ENCODE measurements at regions not wholly inside any gene's neighbourhood (a gene's known extent, or its start where the extent isn't known, plus 50 kb on each side); places are given as distances from the start of the nearest gene placed in this dataset.

DNA sequence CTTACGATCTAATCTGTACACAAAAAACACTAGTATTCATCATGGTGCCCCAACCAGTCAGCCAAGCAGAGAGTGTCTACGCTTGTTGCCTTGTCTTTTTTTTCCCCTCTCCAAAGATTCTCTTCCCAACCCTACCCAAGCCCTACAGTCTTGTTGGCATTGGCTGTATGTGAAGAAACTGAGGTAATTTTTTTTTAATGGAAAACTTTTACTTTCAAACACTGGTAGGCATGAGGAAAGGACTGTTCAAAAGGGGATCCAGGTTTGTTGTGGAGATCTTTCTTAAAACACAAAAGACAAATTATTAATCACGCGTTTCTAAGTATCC is 89.2 kb upstream of the PRSS16 start:
- no peak for ATAC-seq (ENCODE audit: low FRiP score)
- no peak for DNase-seq (ENCODE audit: low spot score)
- TF ChIP-seq, protein P1, sequence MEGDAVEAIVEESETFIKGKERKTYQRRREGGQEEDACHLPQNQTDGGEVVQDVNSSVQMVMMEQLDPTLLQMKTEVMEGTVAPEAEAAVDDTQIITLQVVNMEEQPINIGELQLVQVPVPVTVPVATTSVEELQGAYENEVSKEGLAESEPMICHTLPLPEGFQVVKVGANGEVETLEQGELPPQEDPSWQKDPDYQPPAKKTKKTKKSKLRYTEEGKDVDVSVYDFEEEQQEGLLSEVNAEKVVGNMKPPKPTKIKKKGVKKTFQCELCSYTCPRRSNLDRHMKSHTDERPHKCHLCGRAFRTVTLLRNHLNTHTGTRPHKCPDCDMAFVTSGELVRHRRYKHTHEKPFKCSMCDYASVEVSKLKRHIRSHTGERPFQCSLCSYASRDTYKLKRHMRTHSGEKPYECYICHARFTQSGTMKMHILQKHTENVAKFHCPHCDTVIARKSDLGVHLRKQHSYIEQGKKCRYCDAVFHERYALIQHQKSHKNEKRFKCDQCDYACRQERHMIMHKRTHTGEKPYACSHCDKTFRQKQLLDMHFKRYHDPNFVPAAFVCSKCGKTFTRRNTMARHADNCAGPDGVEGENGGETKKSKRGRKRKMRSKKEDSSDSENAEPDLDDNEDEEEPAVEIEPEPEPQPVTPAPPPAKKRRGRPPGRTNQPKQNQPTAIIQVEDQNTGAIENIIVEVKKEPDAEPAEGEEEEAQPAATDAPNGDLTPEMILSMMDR (IDR thresholded peaks at IDR 0.05): no peak

DNA sequence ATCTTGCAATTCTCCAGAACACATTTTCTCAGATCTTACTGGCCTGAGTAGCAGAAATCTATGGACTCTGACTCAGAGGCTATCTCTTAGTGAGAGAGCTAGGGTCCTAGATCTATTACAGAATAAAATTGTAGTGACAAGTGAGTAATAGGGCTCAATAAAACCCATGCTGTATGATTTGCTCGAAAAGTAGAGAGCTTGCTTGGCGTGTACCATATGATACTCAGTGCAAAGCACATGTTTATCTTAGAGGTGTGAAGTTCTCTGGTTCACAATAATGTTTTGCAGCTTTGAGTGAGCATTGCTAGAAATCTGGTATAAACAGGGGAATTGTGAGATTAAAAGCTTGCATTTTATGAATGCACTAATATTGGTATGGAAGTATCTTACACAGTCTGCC is 87.8 kb upstream of the PRSS16 start:
- ATAC-seq (ENCODE audit: low FRiP score): no peak

DNA sequence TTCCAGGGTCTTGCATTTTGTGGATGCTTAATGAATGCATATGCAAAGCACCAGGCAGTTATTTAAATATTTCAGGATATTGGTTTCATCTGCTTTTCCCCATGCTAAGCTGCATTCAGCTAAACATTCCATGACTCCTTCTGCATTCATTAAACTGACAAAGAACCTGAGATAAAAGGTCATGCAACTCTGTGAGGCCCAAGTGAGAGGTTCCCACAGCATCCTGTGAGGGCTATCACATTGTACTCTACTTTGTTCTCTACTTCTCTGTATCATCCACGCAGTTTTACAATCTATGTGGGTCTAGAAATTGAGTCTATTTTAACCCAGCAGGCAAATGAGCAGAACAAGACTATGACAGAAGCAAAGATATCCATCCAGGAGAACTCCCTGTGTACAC is 86.4 kb upstream of the PRSS16 start:
- ATAC-seq (ENCODE audit: low FRiP score) (no peak), DNase-seq (ENCODE audit: low spot score) (no peak)
- TF ChIP-seq, protein P1 (IDR thresholded peaks at IDR 0.05): no peak

More for the DNA sequence above, 87.8 kb upstream of the PRSS16 start:
- no peak for DNase-seq (ENCODE audit: low spot score)
- TF ChIP-seq, protein P1 (IDR thresholded peaks at IDR 0.05): no peak

DNA sequence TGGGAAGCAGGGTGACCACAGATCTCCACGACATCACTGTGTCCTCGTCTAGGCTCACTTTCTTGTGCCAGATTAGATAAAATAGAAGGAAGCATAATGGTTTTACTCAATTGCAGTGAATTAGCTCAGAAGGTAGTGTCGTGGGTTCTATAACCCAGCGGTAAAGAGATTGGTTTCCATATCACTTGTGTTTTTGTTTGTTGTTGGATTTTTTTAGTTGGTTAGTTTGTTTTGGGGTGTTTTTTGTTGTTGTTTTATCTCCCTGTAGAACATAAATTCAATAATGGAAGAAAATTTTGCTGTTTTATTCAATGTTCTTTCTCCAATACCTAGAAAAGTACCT is 85.9 kb upstream of the PRSS16 start:
- ATAC-seq (ENCODE audit: low FRiP score): no peak
- no peak for DNase-seq (ENCODE audit: low spot score)
- TF ChIP-seq, protein P1 (IDR thresholded peaks at IDR 0.05): no peak

DNA sequence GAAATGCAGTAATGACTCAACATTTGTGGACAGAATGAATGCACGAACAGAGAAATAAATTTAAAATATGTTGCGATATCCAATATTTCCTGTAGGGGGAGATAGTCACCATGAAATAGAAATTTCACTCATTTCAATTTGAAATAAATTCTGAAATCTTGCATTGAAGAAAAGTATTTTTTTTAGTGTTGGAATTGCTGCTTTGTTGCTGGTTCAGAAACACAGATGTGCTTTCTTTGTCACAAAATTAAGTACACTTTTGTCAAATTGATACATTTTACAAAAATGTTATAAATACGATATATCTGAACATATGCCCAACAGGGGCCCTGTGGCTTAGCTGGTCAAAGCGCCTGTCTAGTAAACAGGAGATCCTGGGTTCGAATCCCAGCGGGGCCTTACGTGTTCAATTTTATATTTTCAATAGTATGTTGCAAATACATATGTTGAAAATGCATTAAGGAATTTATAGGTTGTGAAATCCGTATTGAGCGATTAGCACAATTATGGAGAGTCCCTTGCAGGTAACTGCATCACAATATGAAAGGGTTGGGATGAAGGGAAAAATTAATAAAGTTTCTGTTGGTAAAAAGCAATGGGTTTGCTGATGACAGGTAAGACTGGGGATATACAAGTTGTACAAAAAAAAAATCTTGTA is 85.4 kb upstream of the PRSS16 start:
- ATAC-seq (ENCODE audit: low FRiP score): no peak
- TF ChIP-seq, protein P1 (IDR thresholded peaks at IDR 0.05): peak in 1 of 3 donors; percentile 12
- DNase-seq (ENCODE audit: low spot score): no peak

DNA sequence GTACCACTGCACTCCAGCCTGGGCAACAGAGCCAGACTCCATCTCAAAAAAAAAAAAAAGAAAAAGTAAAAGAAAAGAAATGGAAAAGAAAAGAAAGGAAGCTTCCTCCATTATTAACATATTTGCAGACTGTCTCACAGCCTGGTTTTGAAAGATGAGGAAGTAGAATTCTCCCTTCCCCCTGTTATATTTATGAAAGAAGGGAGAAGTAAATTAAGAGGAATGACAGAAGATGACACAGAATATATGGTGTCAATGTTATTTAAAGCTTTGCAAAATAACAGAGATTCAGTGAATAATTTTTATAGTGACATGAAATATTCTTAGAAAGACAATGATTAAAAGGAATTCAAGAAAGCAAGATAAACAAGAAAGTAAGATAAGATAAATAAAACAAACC is 83.7 kb upstream of the PRSS16 start:
- TF ChIP-seq, protein P1 (IDR thresholded peaks at IDR 0.05): no peak
- no peak for DNase-seq (ENCODE audit: low spot score)
- ATAC-seq (ENCODE audit: low FRiP score): no peak

DNA sequence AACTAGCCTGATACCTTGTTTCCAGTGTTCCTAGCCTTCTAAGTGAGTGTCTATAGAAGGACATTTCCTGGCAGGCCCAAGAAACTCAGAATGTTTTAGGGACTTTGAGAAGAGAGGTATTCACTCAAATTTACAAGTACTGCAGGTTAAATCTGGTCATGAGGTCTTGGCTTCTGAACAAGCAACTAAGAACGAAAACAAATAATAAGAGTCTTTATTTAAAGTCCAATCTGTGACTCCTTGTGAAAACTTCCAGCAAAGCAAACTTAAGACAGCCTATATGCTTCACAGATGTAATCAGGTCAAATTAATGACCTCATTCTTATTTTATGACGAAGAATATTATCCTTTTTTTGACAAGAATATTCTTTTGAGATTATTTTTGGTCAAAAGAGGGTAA is 79.4 kb upstream of the PRSS16 start:
- no peak for DNase-seq (ENCODE audit: low spot score)
- TF ChIP-seq, protein P1 (IDR thresholded peaks at IDR 0.05): no peak
- no peak for ATAC-seq (ENCODE audit: low FRiP score)
